A549 (cell line): ENCODE measurements at regions not wholly inside any gene's neighbourhood (a gene's known extent, or its start where the extent isn't known, plus 50 kb on each side); places are given as distances from the start of the nearest gene placed in this dataset.

Experiments
- ATAC-seq, 2 experiments: fragments of 200-7000 bp in 1 of 2; fragments of >200 bp in 1 of 2; cut with Nextera tagmentation in 1 of 2; cut with Tn5 transposase in 1 of 2; 3 replicates each; pipeline versions ENCODE4 v1.8.0 to v1.9.1; 2018 to 2020; ENCODE audit warnings: mild to moderate bottlenecking in 1 of 2, moderate library complexity in 1 of 2
- CTCF ChIA-PET: fragments of 300-600 bp; sonication (Branson Sonifier 250); formaldehyde crosslinking; extraction: SDS; loops from one replicate; lab custom pipeline; 2021; ENCODE audit warnings: antibody characterized with exemption, inconsistent platforms; lab: Yijun Ruan, JAX
- POLR2A ChIA-PET: fragments of 350-600 bp; formaldehyde crosslinking; extraction: SDS; loops from one replicate; lab custom pipeline; 2021; ENCODE audit warnings: antibody characterized with exemption, inconsistent platforms; lab: Yijun Ruan, JAX
- DNase-seq, 2 experiments: peaks; one replicate each; pipeline versions ENCODE4 v3.0.0 to v3.0.0-alpha.2; 2011 to 2016; ENCODE audit warnings: low read depth in 1 of 2, low spot score in 1 of 2
- FAIRE-seq: peaks from 2 replicates; lab custom pipeline; 2011; peaks lifted over from hg19 to GRCh38; lab: Jason Lieb, UNC
- H3K27ac ChIP-seq, 2 experiments: fragments of >200 bp; sonication (Bioruptor Twin); formaldehyde crosslinking; 3 replicates each; pipeline ENCODE4 v1.5.1; 2016 to 2017
- H3K4me1 ChIP-seq: fragments of >200 bp; sonication (Bioruptor Twin); formaldehyde crosslinking; 3 replicates; pipeline ENCODE4 v1.6.1; 2016
- H3K4me2 ChIP-seq: fragments of >200 bp; sonication (Bioruptor Twin); formaldehyde crosslinking; 3 replicates; pipeline ENCODE4 v1.6.1; 2016
- H3K4me3 ChIP-seq: fragments of >200 bp; sonication (Bioruptor Twin); formaldehyde crosslinking; 3 replicates; pipeline ENCODE4 v1.5.1; 2016
- H3K9me3 ChIP-seq: fragments of >200 bp; sonication (Bioruptor Twin); formaldehyde crosslinking; 3 replicates; pipeline ENCODE4 v1.6.1; 2016
- EHF ChIP-seq: fragments of 250-450 bp; sonication (Bioruptor Pico); IDR thresholded peaks from 2 replicates; pipeline ENCODE4 v1.5.0; 2020; ENCODE audit warnings: mild to moderate bottlenecking
- EP300 ChIP-seq, 2 experiments: fragments of >200 bp; sonication (Bioruptor Twin); formaldehyde crosslinking; IDR thresholded peaks; 2 replicates in 1 of 2; 3 replicates in 1 of 2; pipeline ENCODE4 v1.6.1; 2016 to 2017
- GATA3 ChIP-seq: IDR thresholded peaks from 2 replicates; pipeline ENCODE4 v1.6.1; 2012; ENCODE audit warnings: borderline replicate concordance
- HDAC2 ChIP-seq: fragments of 200-600 bp; sonication (generic); IDR thresholded peaks from 2 replicates; pipeline ENCODE4 v1.6.1; 2016
- JUN ChIP-seq, 2 experiments: fragments of >200 bp; sonication (Bioruptor Twin); formaldehyde crosslinking; IDR thresholded peaks; 2 replicates in 1 of 2; 3 replicates in 1 of 2; pipeline ENCODE4 v1.6.1; 2016 to 2017
- JUNB ChIP-seq: fragments of >200 bp; sonication (Bioruptor Twin); formaldehyde crosslinking; IDR thresholded peaks from 2 replicates; pipeline ENCODE4 v1.6.1; 2016
- MAFK ChIP-seq: fragments of 450-650 bp; IDR thresholded peaks from 2 replicates; pipeline ENCODE4 v1.6.1; 2014; ENCODE audit not compliant: partially characterized antibody
- MAZ ChIP-seq: fragments of 150-350 bp; IDR thresholded peaks from 2 replicates; pipeline ENCODE4 v1.6.1; 2014; ENCODE audit warnings: antibody characterized with exemption, low read depth, low read length, borderline replicate concordance
- MYC ChIP-seq: IDR thresholded peaks from 2 replicates; pipeline ENCODE4 v1.6.1; 2012; ENCODE audit warnings: mild to moderate bottlenecking, inconsistent platforms, low read length, improper control_type of control experiment, borderline replicate concordance
- NR3C1 ChIP-seq: fragments of >200 bp; sonication (Bioruptor Twin); formaldehyde crosslinking; IDR thresholded peaks from 3 replicates; pipeline ENCODE4 v1.6.1; 2017
- RAD21 ChIP-seq, 2 experiments: fragments of >200 bp in 1 of 2; sonication (Bioruptor Twin) in 1 of 2; formaldehyde crosslinking in 1 of 2; IDR thresholded peaks in 1 of 2; conservative IDR thresholded peaks in 1 of 2; 2 replicates in 1 of 2; 3 replicates in 1 of 2; pipeline ENCODE4 v1.6.1; 2012 to 2018; ENCODE audit warnings: inconsistent platforms in 1 of 2
- RCOR1 ChIP-seq: fragments of 150-350 bp; IDR thresholded peaks from 2 replicates; pipeline ENCODE4 v1.6.1; 2014; ENCODE audit warnings: antibody characterized with exemption, low read length, low read depth
- SMC3 ChIP-seq: fragments of >200 bp; sonication (Bioruptor Twin); formaldehyde crosslinking; IDR thresholded peaks from 3 replicates; pipeline ENCODE4 v1.6.1; 2018; ENCODE audit warnings: inconsistent platforms
- TP53 ChIP-seq: fragments of 250-450 bp; sonication (Bioruptor Pico); IDR thresholded peaks from 2 replicates; pipeline ENCODE4 v1.5.0; 2021; ENCODE audit warnings: mild to moderate bottlenecking, moderate library complexity
- ZC3H11A ChIP-seq: fragments of 450-650 bp; IDR thresholded peaks from 2 replicates; pipeline ENCODE4 v1.6.1; 2014; ENCODE audit warnings: antibody characterized with exemption, mild to moderate bottlenecking
- ZNF302 ChIP-seq: fragments of 250-450 bp; sonication (Bioruptor Pico); IDR thresholded peaks from 2 replicates; pipeline ENCODE4 v1.9.0; 2021; ENCODE audit warnings: inconsistent platforms, mild to moderate bottlenecking, moderate library complexity
- ZSCAN20 ChIP-seq: fragments of 250-450 bp; sonication (Bioruptor Pico); IDR thresholded peaks from 2 replicates; pipeline ENCODE4 v1.8.0; 2022; ENCODE audit warnings: mild to moderate bottlenecking, moderate library complexity
- WGBS: methylation state at CpG from one replicate; pipeline ENCODE4 v1.1.6; 2017; ENCODE audit errors: missing lambda C conversion rate; 5-methylcytosine and 5-hydroxymethylcytosine counted together
- TF ChIP-seq, protein P1 (sequence below): fragments of >200 bp; sonication (Bioruptor Twin); formaldehyde crosslinking; IDR thresholded peaks from 3 replicates; pipeline ENCODE4 v1.5.1; 2016
- TF ChIP-seq, protein P2 (sequence below): IDR thresholded peaks from 2 replicates; pipeline ENCODE4 v1.6.1; 2012
- TF ChIP-seq, protein P3 (sequence below): fragments of 150-350 bp; IDR thresholded peaks from 2 replicates; pipeline ENCODE4 v1.6.1; 2014; ENCODE audit warnings: low read depth, mild to moderate bottlenecking, low read length

DNA sequence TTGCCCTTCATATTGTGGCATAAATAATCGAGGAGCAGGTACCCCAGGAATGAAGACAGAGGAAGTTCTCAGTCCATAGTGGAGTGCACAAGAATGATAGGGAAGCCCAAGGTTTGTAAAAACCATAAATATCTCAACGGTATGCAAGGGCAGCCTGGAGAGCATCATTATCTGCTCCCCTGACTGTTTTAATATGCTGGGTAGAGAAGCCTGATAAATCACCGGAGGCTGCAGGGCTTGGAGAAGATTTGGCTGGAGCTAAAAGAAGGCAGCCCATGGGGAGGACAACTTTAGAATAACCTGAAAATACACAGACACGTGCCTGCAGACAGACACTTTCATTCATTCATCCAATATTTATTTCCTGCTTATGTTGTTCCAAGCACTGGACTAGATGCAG, 205.2 kb upstream of the RPL38 start:
- TF ChIP-seq GATA3 (no peak), MAFK (no peak), TP53 (CRISPR knock-in tag) (no peak), JUN (IDR thresholded peaks at IDR 0.05) (no peak), EP300 (IDR thresholded peaks at IDR 0.05) (no peak), ZC3H11A (no peak)
- no peaks in the 10 kb centered on the region for H3K4me1 ChIP-seq
- H3K4me3 ChIP-seq: no peak overlapping the region
- no peak overlapping the region for H3K27ac ChIP-seq
- FAIRE-seq (no peak), ATAC-seq (no peak; a peak in 3 of 6 replicates), DNase-seq (no peak)
- WGBS: 19% methylated on average over 4 of the region's 4 CpGs
- no peak overlapping the region for H3K4me2 ChIP-seq
- H3K9me3 ChIP-seq: no peaks in the 10 kb centered on the region
- ChIA-PET POLR2A (no interaction called here), CTCF (interaction anchor here (0.6 to 4.7 kb wide), 40 partner anchors 9 to 589 kb away, joined by 3 to 49 read pairs (median 4); no protein-coding TSS in a partner anchor)

GRCh38 chr17:73998653-73999645, 204.5 kb upstream of the RPL38 start:
- no peak overlapping the region for H3K4me3 ChIP-seq
- no peak overlapping the region for H3K4me2 ChIP-seq
- DNase-seq (peak; percentile 49 to 85), FAIRE-seq (no peak)
- 28% methylated on average over 23 of the region's 23 CpGs for WGBS
- H3K27ac ChIP-seq: no peak overlapping the region
- TF ChIP-seq RAD21 (conservative IDR thresholded peaks at IDR 0.05 in 1 of 2, IDR thresholded peaks at IDR 0.05 in 1 of 2) (peak; percentile 67 to 75), SMC3 (peak; percentile 81), JUNB (no peak), ZNF302 (no peak)
- TF ChIP-seq, protein P1, sequence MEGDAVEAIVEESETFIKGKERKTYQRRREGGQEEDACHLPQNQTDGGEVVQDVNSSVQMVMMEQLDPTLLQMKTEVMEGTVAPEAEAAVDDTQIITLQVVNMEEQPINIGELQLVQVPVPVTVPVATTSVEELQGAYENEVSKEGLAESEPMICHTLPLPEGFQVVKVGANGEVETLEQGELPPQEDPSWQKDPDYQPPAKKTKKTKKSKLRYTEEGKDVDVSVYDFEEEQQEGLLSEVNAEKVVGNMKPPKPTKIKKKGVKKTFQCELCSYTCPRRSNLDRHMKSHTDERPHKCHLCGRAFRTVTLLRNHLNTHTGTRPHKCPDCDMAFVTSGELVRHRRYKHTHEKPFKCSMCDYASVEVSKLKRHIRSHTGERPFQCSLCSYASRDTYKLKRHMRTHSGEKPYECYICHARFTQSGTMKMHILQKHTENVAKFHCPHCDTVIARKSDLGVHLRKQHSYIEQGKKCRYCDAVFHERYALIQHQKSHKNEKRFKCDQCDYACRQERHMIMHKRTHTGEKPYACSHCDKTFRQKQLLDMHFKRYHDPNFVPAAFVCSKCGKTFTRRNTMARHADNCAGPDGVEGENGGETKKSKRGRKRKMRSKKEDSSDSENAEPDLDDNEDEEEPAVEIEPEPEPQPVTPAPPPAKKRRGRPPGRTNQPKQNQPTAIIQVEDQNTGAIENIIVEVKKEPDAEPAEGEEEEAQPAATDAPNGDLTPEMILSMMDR: peak; percentile 66
- TF ChIP-seq, all 56 proteins: peak for 3
- peak; percentile 90 to 98 for ATAC-seq
- ChIA-PET CTCF (interaction anchor here (0.6 to 4.7 kb wide), 45 partner anchors 9 to 588 kb away, joined by 3 to 49 read pairs (median 4); no protein-coding TSS in a partner anchor), POLR2A (no interaction called here)
- Histone ChIP-seq H3K9me3 (no peaks in the 10 kb centered on the region), H3K4me1 (no peaks in the 10 kb centered on the region)

DNA sequence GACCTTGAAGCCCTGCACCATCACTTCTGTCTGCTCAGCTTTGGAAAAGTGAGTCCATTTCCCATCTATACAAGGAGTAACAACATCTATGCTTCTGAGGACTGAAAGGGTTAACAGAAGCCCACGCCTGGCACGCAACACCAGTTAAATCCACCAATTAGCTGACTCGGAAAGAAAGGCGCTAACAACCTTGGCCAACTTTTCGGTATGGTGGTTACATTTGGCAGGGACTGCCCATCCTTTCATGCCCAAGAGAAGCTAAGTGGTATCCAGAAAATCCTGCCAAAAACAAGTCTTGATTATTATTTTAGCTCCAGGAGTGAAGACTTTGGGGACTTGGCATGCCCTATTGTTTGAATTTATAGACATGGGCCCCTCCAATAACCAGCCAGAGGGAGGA, 202.3 kb upstream of the RPL38 start:
- no peak for TF ChIP-seq MAZ
- no peak for TF ChIP-seq MYC
- no peak for TF ChIP-seq EP300 (IDR thresholded peaks at IDR 0.05)
- TF ChIP-seq HDAC2: no peak
- TF ChIP-seq, protein P2, sequence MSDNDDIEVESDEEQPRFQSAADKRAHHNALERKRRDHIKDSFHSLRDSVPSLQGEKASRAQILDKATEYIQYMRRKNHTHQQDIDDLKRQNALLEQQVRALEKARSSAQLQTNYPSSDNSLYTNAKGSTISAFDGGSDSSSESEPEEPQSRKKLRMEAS: no peak
- no peak for TF ChIP-seq JUN (IDR thresholded peaks at IDR 0.05)
- no peak for TF ChIP-seq NR3C1
- TF ChIP-seq, protein P3, sequence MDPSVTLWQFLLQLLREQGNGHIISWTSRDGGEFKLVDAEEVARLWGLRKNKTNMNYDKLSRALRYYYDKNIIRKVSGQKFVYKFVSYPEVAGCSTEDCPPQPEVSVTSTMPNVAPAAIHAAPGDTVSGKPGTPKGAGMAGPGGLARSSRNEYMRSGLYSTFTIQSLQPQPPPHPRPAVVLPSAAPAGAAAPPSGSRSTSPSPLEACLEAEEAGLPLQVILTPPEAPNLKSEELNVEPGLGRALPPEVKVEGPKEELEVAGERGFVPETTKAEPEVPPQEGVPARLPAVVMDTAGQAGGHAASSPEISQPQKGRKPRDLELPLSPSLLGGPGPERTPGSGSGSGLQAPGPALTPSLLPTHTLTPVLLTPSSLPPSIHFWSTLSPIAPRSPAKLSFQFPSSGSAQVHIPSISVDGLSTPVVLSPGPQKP: no peak
- TF ChIP-seq EHF (CRISPR knock-in tag): no peak
- TF ChIP-seq RCOR1: no peak
- TF ChIP-seq GATA3: no peak
- TF ChIP-seq ZSCAN20 (CRISPR knock-in tag): no peak
- TF ChIP-seq, all 56 proteins: peak for 0
- Histone ChIP-seq H3K4me3 (no peak overlapping the region), H3K4me2 (no peak overlapping the region), H3K27ac (no peak overlapping the region), H3K9me3 (no peaks in the 10 kb centered on the region), H3K4me1 (no peaks in the 10 kb centered on the region)
- no peak for ATAC-seq
- 30% methylated on average over 5 of the region's 5 CpGs for WGBS
- DNase-seq: no peak
- ChIA-PET POLR2A (no interaction called here), CTCF (interaction anchor here (1.0 to 1.6 kb wide), 4 partner anchors 198 to 572 kb away, joined by 3 to 5 read pairs (median 4); no protein-coding TSS in a partner anchor)
- no peak for FAIRE-seq
